ENCODE measurements at regions not wholly inside any gene's neighbourhood (a gene's known extent, or its start where the extent isn't known, plus 50 kb on each side); places are given as distances from the start of the nearest gene placed in this dataset.

GRCh38 chr10:71082960-71083715, 129.2 kb upstream of the UNC5B start:
- TF ChIP-seq, protein P1, sequence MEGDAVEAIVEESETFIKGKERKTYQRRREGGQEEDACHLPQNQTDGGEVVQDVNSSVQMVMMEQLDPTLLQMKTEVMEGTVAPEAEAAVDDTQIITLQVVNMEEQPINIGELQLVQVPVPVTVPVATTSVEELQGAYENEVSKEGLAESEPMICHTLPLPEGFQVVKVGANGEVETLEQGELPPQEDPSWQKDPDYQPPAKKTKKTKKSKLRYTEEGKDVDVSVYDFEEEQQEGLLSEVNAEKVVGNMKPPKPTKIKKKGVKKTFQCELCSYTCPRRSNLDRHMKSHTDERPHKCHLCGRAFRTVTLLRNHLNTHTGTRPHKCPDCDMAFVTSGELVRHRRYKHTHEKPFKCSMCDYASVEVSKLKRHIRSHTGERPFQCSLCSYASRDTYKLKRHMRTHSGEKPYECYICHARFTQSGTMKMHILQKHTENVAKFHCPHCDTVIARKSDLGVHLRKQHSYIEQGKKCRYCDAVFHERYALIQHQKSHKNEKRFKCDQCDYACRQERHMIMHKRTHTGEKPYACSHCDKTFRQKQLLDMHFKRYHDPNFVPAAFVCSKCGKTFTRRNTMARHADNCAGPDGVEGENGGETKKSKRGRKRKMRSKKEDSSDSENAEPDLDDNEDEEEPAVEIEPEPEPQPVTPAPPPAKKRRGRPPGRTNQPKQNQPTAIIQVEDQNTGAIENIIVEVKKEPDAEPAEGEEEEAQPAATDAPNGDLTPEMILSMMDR (conservative IDR thresholded peaks at IDR 0.05; ENCODE audit: low read length), result no peak
- TF ChIP-seq EZH2phosphoT487 (IDR thresholded peaks at IDR 0.05; ENCODE audit: borderline replicate concordance), result no peak

All from Loucy (cell line).